ENCODE measurements at regions not wholly inside any gene's neighbourhood (a gene's known extent, or its start where the extent isn't known, plus 50 kb on each side); places are given as distances from the start of the nearest gene placed in this dataset.

DNA sequence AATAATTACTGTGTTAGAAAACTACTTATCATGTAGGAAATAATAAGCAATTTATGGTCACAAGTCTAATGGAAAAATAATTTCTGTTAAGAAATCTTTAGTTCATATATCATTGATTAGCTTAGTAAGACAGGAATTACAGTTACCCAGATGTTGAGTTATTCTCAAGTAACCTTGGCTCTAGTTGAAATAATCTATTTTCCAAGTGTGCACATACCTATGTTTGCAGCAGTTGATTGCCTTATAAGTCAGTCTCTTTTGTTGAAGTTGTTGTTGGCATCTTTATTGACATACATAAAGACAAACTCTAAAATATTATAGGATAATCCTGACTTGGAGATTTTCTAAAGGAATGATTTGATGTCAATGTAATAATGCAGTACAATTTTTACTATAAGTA, 511.4 kb upstream of the KLF12 start:
- no peak for DNase-seq

DNA sequence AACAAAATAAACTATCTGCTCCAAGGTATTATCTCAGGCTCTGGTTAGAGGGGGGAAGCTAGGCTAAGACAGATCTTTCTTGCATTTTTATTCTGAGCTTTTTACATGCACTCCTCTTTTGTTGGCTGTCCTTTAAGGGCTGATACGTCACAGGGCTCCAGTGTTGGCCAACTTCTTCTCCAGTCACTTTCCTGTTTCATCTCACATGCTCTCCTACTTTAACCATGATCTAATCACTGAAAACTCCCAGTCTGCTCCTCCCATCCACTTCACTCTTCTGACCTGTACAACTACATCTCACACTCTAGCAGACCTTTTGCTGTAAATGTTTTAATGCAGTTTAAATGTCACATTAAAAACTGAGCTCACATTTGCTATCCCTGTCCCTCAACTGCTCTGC, 510.0 kb upstream of the KLF12 start:
- no peak for DNase-seq

DNA sequence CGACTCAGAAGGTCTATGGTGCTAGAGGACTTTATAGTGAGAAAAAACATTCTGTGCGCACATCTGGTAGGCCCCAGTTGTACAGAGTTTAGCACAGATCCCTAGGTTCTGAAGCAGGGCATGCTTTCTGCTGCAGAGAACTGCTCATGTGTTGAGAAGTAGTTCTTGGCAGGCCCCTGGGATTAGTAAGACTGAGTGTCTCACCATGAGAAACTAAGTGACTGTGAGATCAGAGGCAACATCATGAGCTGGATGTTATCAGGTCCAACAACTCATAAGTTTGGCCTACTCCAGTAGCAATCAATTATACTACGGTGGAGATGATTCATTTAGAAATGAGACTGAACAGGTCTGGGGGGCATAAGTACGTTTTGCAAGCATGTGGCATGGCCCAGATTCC, 507.4 kb upstream of the KLF12 start:
- DNase-seq: no peak

DNA sequence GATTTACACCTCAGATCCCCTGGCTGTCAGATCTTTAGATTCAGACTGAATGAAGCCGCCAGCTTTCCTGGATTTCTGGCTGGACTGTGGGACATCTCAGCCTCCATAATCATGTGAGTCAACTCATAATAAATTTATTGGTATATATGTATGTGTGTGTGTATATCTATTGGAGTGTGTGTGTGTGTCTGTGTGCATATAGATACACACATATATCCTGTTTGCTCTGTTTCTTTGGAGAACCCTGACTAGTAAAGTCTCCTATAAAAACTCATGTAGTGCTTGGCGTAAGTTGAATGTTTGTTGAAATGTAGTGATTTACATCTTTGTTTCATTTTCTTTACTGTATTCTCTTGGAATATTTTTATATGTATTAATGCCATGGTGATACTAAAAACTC, 499.5 kb upstream of the KLF12 start:
- DNase-seq: no peak

DNA sequence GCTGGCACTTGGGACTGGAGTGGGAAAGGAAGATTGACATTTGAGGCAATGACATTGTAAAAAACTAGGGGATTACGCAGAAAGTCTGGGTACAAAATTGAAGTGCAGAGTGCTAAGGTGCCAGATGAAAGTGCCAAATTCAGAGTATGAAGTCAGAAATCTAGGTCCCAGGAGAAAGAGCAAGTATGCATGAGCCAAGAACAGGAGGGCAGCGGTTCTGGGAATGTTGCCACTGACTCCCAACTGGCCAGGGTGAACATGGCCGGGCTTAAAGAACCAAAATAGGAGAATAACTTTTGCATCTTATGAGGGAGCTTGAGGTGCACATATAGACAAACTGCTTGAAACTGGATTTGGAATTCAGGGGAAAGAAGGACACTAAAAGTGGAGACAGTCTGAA, 495.8 kb upstream of the KLF12 start:
- no peak for DNase-seq

DNA sequence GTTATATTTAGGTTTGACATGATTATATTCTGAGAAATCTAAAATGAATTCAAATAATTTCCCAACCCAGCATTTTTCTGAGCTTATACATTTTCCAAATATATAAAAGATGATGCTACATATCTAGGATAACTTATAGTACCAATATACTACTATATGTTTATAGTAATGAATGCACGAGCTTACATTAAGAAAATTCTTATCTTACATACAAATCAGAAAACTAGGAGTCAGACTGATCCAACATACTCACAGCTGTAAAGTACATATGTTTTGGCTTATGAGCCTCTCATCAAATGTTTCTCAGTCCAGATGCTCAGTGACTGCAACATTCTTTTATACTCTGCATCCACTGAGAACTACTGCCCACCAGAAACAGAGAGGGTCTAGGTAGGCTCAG, 491.3 kb upstream of the KLF12 start:
- no peak for DNase-seq

DNA sequence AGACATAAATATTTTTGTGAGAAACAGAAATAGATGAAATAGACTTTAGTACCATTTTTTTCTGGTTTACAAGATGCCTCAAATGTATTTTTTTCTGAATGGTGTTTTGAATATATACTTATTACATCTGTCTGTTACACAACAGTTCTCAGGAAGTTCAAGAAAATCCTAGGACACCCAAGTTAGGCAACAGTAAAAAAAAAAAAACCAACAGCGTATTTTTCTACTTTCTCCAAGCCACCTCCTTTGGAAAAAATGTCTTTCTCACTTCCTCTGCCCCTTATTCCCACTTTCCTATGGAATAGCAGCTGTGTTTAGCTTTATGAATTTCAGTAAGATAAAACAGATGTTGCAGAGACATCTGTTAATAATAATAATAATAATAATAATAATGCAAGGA, 489.6 kb upstream of the KLF12 start:
- DNase-seq: no peak

DNA sequence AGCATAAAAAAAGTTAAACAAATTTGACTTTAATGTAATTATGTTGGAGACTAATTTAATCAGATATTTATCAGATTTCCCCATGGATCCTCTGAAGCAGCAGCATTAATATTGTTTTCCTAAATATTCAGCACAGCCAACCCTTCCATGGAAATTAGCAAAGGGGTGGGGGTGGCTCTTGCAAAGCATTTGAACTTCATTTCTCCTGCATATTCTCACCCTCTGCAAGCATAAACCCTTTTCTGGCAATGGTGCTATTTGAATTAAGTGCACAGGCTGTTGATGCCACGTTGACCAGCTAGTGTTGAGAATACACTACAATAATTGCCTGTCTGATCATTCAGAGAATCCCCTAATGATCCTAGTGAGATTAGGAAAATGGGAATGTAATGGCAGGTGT, 488.1 kb upstream of the KLF12 start:
- DNase-seq: no peak

DNA sequence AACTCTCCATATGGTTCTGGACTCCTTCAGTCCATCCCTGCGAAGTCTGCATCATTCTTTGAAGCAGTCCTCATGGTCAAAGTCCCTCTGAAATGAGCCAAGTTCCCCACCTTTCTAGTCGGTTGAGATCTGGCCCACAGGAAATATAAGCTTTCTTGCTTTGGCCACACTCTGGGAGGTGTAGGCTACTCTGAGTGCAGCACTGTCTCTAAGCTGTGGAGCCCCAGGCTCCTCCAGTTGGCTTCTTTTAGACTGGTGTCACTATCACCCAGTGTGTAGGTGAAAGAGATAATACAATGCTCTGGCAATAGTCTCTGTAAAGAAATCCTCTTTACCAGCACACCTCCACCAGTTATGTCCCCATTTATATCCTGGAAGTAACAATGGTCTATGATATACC, 486.5 kb upstream of the KLF12 start:
- no peak for DNase-seq

DNA sequence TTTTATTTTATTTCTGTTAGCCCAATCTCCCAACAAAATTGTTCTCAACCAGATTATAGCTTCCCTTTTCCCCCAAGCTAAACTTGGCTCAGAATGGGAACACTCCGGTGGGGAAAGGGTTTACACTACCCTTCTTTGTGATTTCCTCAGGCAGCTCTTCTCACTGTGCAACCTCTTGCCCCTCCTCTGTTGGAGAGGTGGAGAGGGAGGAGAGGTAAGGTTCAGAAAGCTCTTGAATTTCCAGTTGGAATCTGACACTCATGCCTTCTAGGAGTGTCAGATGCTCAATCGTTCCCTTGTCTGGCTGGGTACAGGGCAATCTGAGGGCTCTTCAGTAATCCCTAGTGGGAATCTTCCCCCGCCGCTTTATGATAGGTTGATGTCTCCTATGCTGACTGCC, 486.1 kb upstream of the KLF12 start:
- DNase-seq: no peak

DNA sequence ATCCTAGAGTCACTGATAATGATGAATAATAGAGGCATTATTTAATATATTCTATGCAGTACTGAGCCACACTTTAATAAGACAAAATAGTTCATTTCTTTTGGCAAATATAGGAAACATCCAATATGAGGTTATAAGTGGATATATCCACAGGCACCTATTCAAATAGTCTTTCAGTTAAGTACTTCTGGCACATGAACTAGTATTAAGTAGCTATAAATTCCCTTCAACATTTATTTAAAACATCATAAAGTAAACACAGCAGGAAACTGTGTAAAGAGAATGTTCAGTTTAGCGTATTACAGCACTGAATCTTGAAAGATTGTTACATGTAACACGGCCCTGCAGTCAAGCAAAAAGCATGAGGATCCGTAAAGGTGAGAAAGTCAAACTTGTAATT, 463.3 kb upstream of the KLF12 start:
- DNase-seq: no peak

DNA sequence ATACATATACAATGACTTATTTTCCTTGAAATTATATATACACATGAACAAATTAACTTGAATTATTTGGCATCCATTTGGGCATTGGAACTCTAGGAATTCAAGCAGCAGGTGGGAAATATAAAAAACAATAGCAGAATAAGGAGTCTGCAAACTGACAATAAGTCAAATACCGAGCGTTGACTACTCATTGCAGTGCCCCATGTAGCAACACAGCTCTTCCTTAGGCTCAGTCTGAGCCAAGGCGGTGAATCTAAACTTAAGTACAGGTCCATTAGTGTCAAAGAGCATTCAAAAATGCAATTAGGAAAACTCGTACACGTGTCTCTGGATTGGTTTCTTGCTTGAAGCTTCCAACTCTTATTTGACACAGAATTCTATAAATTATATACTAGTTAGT, 462.5 kb upstream of the KLF12 start:
- no peak for DNase-seq

DNA sequence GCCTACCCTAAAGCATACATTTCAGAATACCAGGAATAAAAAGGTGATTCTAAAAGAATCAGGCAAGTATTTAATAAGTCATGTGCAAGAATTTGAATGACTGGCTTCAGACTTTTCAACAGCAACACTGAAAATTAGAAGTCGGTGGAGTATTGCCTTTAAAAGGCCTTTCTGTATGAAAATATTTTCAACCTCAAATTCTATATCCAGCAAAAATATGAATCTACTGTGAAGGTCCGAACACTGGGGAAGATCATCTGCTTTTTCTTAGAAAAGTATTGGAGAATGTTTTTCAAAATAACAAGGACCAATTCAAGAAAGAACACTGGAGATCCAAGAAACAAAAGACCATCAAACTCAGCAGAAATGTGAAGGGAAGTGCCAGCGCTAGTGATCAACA, 459.5 kb upstream of the KLF12 start:
- DNase-seq: no peak

DNA sequence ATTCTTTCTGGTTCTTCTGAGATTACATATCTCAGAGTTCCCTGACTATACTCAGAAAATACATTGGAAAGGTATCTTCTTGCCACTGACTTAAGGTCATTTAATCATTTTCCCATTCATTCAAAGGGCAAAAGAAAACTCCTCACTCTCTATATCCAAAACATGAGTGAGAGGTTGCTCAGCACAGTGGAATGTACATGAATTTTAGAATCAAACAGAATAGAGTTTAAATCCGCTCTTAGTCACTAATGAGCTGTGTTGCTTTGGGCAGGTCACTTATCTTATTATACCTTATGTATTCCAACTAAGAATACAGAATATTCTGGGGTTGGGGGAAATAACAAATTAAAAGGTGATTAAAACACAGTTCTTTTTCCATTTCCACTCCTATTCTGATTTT, 452.6 kb upstream of the KLF12 start:
- DNase-seq: no peak

DNA sequence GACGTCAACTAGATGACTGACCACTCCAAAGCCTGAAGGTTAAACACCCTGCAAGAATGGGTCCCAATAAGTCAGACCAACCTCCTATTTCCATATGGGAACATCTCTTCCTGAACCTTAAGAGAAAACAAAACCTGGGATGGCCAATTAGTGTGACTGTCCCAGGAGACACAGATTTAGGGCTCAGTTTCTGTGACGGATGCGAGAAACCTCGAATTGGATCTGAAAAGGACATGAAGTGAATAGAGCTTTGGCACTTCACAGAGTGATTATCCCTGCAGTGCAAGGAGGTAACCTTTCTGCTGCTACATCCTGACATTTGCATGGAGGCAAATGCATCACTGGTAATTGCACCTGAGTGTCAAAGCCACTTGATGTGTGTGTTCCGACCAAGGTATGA, 442.2 kb upstream of the KLF12 start:
- no peak for DNase-seq

DNA sequence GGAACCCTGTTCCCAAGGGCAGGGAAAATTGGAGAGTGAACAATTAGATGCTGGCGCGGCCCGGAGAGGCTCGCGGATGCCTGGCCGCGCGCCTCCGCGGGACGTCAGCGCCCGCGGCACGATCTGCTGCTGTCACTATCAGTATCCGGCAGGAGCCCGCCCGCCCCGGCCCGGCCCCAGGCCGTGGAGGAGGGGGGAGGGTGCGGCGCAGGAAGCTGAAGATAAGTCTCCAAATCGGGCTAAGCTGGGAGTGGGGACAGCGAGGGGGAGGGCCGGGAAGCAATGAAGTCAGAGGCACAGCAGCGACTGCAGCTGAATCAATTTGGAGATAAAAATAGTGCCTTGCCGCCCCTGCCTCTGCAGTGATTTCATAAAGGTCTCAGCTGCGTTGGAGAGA, 441.5 kb upstream of the KLF12 start:
- DNase-seq: no peak

DNA sequence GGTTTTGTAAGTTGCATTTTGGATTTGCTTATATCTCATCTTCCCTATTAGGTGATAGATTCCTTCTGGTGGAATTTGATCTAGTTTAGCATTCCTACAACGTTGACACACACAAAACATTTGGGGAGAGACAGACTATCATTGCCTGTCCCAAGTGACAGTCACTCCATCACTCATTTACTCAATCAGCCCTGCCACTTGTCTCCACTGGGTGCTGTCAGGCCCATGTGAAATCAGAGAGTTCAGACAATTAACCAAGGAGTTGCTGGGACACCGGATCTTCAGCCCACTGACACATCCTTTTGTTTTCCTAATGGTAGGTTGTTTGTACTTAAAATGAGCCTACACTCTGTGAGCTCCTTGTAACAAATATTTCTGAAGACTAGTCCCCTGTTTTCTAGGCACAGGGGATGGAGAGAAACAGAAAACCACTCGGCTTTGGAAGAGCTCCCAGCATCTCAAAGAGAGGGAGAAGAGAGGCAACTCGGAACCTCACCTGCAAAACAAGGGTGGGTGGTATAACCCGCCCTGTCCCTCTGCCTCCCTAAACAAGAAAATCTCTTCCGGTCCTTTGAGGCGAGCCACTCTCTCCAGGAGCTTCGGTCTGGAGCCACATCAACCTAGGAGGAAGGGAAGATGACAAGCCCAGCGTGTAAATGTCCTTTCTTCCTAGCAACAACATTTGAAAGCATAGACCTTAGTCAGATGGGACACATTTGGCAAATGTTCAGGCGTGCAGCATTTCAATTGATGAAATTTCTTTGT, 440.9 kb upstream of the KLF12 start:
- DNase-seq: no peak

DNA sequence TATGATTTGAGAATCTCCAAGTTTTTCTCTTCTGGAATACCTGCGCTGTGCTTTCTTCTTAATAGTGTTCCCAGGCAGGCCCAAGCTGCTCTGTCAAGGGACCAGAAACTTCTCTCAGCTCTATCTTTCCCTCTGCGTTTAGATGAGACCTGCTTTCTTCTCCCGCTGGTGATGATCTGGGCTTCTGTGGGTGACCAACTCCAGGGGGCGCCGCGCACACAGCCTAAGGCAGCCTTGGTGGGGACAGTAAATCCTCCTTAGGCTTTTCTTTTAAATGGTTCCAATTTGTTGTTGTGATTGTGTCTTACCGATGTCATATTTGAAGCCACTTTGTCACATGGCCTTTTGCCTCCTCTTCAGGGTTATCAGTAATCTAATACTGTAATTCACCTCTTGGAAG, 439.4 kb upstream of the KLF12 start:
- no peak for DNase-seq

DNA sequence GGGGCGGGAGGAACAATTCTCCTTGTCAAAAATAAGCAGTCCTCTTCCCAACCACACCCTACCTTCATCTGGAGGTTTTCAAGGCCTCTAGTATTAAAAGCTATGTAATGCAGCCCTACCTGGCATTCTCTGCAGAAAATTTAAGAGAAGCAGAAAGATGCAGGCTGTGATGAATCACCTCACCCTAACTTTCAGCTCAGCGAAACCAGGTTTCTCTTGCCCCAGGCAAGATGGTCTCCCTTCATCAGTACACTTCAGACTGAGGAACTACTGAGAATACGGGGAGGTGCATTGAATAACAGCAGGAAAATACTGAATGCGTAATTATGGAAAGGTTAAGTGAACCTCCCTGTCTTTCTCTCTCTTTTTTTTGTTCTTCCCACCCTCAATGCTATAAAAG, 437.6 kb upstream of the KLF12 start:
- DNase-seq: no peak

DNA sequence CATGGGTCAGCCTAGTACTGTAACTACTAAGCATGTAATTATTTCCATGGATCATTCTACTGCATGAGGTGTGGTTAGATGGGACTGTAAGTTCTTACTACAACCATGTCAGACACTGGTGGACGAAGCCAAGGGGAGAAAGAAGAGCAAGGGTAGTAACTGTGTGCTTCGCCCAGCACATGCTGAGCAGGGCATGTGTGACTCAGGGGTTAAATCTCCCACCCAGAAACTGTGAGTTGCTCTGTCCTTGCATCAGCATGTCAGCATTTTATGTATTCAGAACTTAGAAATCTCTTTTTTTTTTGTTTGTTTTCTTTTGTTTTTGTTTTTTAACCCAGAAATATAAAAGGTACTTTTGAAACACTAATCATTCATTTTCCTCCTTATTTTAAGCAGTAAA, 436.6 kb upstream of the KLF12 start:
- no peak for DNase-seq

DNA sequence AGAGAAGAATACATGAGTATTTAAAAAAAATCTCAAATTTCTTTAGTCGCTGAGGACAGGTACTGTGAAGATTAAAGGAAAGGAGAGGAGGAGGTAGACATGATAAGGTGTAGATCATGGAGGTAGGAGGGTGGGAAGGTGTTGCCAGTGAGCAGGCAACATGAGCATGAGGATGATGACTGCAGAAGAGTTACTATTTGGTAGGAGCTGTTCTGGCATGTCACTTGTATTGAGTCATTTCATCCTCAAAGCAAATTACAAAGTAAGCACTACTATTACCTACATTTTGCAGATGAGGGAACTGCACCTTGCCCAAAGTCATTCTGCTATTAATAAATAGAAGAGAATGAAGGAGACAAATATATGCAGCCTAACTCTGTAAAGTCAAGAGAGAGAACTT, 435.8 kb upstream of the KLF12 start:
- no peak for DNase-seq

DNA sequence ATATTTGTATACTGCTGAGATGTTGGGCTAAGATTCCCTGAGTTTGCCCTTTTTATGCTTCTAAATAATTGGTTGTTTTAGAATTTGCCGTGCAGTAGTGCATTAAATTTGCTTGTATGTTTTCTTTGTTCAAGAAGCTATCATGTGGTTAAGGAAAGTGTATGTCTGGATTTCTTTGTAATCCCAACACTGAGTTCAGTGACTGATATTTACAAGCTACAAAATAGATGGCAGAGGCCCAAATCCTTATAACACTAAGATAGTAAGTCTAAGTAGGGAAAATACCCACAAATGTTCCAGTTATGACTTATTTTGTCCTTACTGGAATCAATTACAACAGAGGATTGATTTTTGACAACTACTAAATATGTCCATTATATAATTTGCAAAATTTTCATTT, 435.0 kb upstream of the KLF12 start:
- no peak for DNase-seq

DNA sequence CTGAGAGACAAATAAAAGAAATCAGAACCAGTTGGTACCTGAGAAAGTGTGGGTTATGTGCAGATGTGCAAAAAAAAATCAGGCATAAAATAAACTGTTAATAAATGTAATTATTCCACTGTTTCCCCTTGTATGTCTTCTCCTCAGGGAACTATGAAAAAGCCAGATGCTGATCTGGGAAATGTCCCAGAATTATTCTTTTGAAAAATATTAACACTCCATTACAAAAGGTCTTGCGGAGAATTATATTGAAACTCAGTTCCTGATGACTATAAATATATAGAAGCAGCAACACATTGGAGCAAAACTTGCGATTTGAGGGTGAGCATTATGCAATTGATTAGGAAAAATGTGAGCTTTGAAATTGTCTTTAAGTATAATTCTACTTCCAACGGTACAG, 433.3 kb upstream of the KLF12 start:
- no peak for DNase-seq

DNA sequence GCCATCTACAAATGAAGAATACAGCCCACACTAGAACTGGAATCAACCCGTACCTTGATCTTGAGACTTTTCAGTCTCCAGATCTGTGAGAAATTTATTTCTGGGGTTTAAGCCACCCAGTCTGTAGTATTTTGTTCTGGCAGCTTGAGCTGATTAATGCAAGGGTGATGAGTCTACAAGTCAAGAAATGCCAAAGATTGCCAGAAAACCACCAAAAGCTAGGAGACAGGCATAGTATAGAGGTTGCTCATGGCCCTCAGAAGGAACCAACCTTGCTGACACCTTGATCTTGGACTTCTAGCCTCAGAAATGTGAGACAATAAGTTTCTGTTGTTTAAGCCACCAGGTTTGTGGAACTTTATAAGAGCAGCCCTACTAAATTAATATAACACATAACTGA, 428.2 kb upstream of the KLF12 start:
- DNase-seq: no peak

DNA sequence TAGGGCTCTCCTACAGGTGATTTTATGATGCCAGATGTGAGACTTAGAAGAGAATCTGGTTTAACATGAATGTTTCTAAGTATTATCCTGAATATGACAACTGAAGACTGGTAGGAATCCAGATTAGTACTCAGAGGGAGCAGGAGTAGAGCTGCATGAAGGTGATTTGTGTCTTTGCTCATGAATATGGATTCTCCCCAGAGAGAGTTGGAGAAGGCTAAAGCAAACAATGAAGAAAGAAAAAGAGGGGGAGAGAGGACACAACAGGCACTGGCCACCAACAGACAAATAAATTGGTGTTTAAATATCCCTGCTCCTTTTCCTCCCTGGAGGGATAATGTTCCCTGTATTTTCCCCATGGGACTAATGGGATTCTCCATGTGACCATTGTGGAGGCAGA, 427.0 kb upstream of the KLF12 start:
- no peak for DNase-seq

DNA sequence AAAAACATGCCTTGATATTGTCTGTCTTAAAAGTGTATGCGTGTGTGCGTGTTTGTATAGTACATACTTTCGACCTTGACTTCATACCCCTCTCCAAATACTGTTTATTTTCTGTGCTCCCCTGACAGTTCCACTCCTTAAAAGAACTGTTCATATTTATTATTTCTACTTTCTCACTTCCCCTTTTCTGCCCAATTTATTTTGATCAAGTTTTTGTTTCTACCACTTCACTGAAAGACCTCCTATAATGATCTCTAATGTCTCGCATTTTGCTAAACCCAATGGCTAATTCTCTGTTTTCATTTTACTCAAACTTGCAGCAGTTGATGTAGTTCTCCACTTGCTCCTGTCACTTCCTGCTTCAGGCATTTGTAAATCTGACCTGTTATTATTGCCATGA, 426.1 kb upstream of the KLF12 start:
- no peak for DNase-seq

Data from CD4-positive, alpha-beta T cell treated with Interleukin-15 for 1 hour (primary cell).